ENCODE measurements at regions not wholly inside any gene's neighbourhood (a gene's known extent, or its start where the extent isn't known, plus 50 kb on each side); places are given as distances from the start of the nearest gene placed in this dataset.

GRCh38 chr17:71004413-71004812, 835.1 kb downstream of the KCNJ2 start:
- ChIA-PET POLR2A (ENCODE audit: unreplicated experiment) (no interaction called here), CTCF (no interaction called here)
- no peaks in the 10 kb centered on the region for H3K9me2 ChIP-seq (ENCODE audit: insufficient read depth)
- no peak overlapping the region for H2AFZ ChIP-seq
- H3K9me3 ChIP-seq (ENCODE audit: insufficient read depth, low read depth): no peaks in the 10 kb centered on the region
- no peaks in the 10 kb centered on the region for H3K79me2 ChIP-seq (ENCODE audit: low read depth)
- no peaks in the 10 kb centered on the region for H3F3A ChIP-seq (ENCODE audit: insufficient read depth, low read depth)
- no peak overlapping the region for H3K27ac ChIP-seq
- H3K4me1 ChIP-seq (replicated peaks; ENCODE audit: insufficient read depth): no peaks in the 10 kb centered on the region
- no peak overlapping the region for H3K4me3 ChIP-seq
- no peaks in the 10 kb centered on the region for H3K36me3 ChIP-seq (ENCODE audit: low read depth)
- intact Hi-C loops (cut with micrococcal nuclease; ENCODE audit: unreplicated experiment): no loop called here
- no TSS peak for BruUV-seq (replicated peaks)
- no peaks in the 10 kb centered on the region for H4K20me1 ChIP-seq (ENCODE audit: insufficient read depth)
- H3K27me3 ChIP-seq (ENCODE audit: insufficient read depth, low read depth): no peaks in the 10 kb centered on the region
- no peak overlapping the region for H3K4me2 ChIP-seq
- no peak for DNase-seq
- TF ChIP-seq EZH2 (IDR thresholded peaks at IDR 0.05; ENCODE audit: low read depth) (no peak), CTCF (conservative IDR thresholded peaks at IDR 0.05) (no peak)

DNA sequence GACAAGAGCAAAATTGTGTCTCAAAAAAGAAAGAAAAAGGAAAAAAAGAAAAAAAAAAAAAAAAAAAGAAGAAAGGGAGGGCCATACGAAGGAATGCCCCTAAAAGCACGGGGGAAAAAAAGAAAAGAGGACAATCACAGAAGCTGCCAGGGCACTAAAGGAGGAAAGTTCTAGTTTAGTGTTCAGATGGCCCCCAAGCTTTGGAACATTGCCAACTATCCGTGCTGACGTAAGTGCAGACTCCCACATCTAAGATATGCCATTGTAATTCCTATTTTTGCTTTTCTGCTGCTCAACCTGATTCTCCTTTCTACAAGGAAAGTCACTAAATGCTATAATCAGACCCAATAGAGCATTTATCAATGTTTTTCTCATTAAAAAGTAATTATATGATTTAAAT, 842.1 kb downstream of the KCNJ2 start:
- no peak for DNase-seq
- Histone ChIP-seq H3K9me2 (ENCODE audit: insufficient read depth) (no peaks in the 10 kb centered on the region; the same call in 1 of the 2 replicates), H3K27ac (no peak overlapping the region), H3K4me1 (replicated peaks; ENCODE audit: insufficient read depth) (no peaks in the 10 kb centered on the region), H3K4me3 (no peak overlapping the region), H3K9me3 (ENCODE audit: insufficient read depth, low read depth) (no peaks in the 10 kb centered on the region), H3K79me2 (ENCODE audit: low read depth) (no peaks in the 10 kb centered on the region), H2AFZ (no peak overlapping the region), H3K4me2 (no peak overlapping the region), H3F3A (ENCODE audit: insufficient read depth, low read depth) (no peaks in the 10 kb centered on the region), H4K20me1 (ENCODE audit: insufficient read depth) (no peaks in the 10 kb centered on the region), H3K27me3 (ENCODE audit: insufficient read depth, low read depth) (no peaks in the 10 kb centered on the region), H3K36me3 (ENCODE audit: low read depth) (no peaks in the 10 kb centered on the region)
- ChIA-PET CTCF (no interaction called here), POLR2A (ENCODE audit: unreplicated experiment) (no interaction called here)
- TF ChIP-seq CTCF (conservative IDR thresholded peaks at IDR 0.05) (no peak), EZH2 (IDR thresholded peaks at IDR 0.05; ENCODE audit: low read depth) (no peak)
- intact Hi-C loops (cut with micrococcal nuclease; ENCODE audit: unreplicated experiment): no loop called here
- BruUV-seq (replicated peaks): no TSS peak

DNA sequence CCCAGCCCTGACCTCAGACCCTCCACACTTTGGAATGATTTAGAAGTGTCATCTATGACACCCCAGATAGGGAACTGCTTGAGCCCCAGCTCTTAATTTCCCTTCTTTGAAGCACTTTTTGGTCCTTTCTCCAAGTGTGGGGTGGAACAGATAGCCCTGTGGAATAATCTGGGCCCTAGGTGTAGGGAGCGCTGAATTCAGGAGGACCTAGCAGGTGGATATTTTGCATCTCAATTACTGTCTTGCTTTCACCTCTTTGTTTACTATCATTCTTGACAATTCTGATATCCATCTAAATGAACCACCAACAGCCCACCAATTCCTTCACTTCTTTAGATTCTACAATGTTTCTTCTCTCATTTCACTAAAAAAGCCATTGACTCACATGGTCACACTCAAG, 850.4 kb downstream of the KCNJ2 start:
- H3K79me2 ChIP-seq (ENCODE audit: low read depth): no peaks in the 10 kb centered on the region
- no peaks in the 10 kb centered on the region for H3F3A ChIP-seq (ENCODE audit: insufficient read depth, low read depth)
- intact Hi-C loops (cut with micrococcal nuclease; ENCODE audit: unreplicated experiment): no loop called here
- no peak overlapping the region for H3K4me2 ChIP-seq
- no peaks in the 10 kb centered on the region for H4K20me1 ChIP-seq (ENCODE audit: insufficient read depth)
- BruUV-seq (replicated peaks): no TSS peak
- no peaks in the 10 kb centered on the region for H3K9me2 ChIP-seq (ENCODE audit: insufficient read depth)
- no peaks in the 10 kb centered on the region for H3K36me3 ChIP-seq (ENCODE audit: low read depth)
- DNase-seq: no peak
- no peaks in the 10 kb centered on the region; the same call in 1 of the 2 replicates for H3K9me3 ChIP-seq (ENCODE audit: insufficient read depth, low read depth)
- no peaks in the 10 kb centered on the region for H3K27me3 ChIP-seq (ENCODE audit: insufficient read depth, low read depth)
- ChIA-PET CTCF (no interaction called here), POLR2A (ENCODE audit: unreplicated experiment) (no interaction called here)
- H3K4me1 ChIP-seq (replicated peaks; ENCODE audit: insufficient read depth): no peaks in the 10 kb centered on the region
- no peak overlapping the region for H3K27ac ChIP-seq
- TF ChIP-seq EZH2 (IDR thresholded peaks at IDR 0.05; ENCODE audit: low read depth): no peak
- TF ChIP-seq CTCF (conservative IDR thresholded peaks at IDR 0.05): no peak
- no peak overlapping the region for H2AFZ ChIP-seq
- H3K4me3 ChIP-seq: no peak overlapping the region

Data from PC-9 (cell line).